ENCODE measurements at regions not wholly inside any gene's neighbourhood (a gene's known extent, or its start where the extent isn't known, plus 50 kb on each side); places are given as distances from the start of the nearest gene placed in this dataset.

DNA sequence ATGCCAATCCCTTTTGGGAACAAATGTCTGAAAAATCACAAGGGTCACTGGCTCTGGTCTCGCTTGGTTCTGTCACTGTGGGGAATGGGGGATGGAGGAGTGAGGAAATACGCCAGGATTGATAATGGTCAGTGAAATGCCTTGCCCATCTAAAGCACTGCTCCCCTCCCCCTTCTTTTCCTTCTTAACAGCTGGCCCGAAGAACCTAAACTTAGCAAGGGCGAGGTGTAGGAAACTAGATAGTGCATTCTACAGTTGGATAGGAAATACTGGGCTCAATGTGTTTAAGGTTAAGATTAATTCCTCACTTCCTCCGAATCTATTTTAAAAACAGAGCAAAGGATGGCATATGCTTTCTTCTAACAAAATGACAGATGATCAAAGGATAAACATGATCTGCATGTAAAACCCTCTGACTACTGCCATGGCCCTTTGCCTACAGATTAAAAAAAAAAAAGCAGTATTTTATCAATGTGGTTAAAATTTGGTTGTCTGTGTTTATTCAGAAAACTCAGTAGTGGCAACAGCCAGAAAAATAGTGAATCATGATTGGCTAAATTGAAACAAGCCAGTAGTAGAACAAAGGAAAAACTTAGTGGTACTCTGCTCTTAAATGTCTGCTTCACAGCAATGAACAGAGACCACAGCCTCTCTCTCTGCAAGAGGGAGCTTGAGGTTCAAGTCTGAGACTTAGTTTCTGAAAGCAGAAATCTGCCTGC, 86.1 kb upstream of the VAV3 start:
- no peak for DNase-seq (ENCODE audit: low read depth in 2 of 2, low spot score in 1 of 2)

DNA sequence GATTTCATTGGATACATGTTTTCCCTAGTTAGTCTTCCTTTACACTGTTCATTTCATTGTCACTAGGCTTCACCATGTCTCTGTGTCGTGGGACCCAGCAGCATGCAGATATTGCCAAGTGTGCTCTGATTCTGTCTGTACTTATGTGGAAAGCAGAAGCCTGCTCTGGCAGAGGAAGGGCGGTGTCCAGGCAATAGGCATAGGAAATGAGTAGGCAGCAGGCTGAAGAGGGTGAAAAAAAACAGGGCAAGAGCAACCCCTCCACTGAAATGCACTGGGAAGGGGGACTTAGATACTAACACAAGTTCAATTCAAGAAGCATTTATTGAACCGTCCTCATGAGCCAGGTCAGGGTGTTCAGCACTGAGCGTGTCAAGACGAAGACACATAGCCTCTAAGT, 85.2 kb upstream of the VAV3 start:
- DNase-seq (ENCODE audit: low read depth in 2 of 2, low spot score in 1 of 2) = no peak

DNA sequence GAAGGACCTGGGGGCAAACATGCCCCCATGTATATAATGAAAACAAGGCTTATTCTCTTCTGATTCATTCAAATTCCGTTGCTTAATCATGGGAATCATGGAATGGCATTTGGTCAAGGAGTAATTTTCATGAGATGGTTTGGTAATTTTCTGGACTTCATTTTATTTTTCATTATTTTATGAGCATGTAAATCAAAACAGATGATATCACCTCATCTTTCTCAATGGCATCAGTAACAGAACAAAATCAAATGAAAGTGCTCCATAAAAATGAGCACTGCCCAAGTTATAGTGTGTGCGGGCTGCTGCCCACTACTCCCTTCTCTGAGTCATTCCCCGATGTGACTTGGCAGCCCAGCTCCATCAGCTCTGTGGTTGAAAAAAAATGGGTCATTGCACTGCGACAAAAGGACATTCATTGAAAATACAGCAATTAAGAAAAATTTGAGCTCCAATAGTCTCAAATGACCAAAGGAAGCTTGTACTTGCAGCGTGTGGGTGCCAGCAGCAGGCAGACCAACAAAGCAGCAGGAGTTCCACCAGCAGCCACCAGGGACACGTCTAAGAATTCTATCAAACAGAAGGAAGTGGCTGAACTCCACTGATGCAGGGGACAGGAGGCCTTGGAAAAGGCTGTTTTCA, 84.3 kb upstream of the VAV3 start:
- no peak for DNase-seq (ENCODE audit: low read depth in 2 of 2, low spot score in 1 of 2)

DNA sequence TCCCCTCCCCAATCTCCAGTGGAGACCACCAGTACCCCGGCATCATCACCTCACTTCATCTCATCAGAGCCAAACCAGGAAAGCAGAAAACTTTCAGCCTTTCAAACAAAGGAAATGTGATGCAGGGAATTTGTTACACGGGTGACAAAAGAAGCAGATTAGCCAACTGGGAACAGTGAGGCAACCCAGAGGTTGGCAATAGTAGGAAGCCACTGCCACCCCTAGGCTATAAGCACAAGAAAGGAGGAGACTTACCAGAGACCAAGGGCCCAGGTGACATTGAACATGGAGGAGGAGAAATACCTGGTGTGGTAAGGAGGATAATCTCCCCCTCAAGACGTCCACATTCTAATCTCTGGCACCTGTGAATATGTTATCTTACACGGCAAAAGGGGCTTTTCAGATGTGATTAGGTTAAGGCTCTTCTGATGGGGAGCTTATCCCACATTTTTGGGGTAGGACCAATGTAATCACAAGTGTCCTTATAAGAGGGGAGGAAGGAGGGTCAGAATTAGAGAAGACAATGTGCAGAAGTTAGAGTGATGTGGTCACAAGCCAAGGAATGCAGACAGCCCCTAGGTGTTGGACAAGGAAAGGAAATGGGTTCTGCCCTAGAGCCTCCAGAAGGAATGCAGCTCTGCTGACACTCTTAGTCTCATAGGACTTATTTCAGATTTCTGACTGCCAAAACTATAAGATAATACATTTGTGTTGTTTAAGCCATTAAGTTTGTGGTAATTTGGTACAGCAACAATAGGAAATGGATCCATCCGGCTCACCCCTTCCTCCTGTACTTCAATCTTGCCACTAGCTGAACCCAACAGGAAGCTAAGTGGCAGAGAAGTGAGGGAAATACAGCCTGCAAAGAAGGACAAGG, 83.6 kb upstream of the VAV3 start:
- DNase-seq (ENCODE audit: low read depth in 2 of 2, low spot score in 1 of 2) = no peak

DNA sequence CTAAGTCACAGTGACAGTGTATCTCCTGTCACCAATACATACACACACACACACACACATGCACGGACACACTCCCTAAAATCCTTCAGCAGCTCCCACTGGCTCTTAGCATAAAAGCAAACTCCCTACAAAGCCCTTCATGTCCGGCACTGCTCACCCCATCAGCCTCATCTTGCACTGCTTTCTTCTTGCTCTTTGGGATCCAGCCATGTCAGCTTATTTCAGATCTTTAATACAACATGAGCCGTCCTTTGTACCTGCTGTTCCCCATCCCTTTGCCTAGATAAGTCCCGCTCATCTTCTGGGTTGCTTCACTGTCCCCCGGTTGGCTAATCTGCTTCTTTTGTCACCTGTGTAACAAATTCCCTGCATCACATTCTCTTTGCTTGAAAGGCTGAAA, 82.1 kb upstream of the VAV3 start:
- no peak for DNase-seq (ENCODE audit: low read depth in 2 of 2, low spot score in 1 of 2)

DNA sequence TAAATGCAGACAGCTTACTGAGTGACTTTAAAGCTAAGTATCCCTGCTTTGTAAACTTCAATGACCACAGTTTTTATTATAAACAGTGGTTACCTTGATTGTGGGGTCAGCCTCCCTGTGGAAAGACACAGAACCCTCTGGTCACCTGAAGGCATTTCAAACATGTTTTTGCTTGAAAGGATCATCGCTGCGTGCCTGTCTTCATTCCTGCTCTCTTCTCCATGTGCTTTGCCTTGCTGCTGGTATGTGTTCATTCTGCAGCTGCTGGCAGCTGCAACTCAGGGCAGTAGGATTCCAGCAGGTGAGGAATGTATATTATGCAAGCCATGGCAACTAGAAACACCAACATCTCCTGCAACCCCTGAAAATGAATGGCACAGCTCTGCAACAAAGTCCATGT, 81.0 kb upstream of the VAV3 start:
- no peak for DNase-seq (ENCODE audit: low read depth in 2 of 2, low spot score in 1 of 2)

DNA sequence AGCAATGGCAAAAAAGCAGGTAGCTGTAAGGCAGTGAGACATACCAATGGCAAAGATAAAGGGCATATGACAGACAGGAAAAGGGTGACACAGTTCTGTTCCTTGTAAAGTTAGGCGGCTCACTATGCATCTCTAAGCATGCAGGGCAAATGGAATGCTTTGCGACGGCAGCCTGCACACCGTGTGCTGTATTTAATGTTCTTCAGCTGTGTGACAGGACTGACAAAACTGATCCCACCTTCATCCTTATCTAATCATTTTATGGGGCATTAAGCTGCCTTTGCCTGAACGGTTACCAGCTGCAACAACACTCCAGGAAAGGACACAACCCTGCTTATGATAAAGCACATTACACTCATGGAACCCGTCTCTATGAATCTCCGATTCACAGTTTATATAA, 80.5 kb upstream of the VAV3 start:
- DNase-seq (ENCODE audit: low read depth in 2 of 2, low spot score in 1 of 2) = no peak

DNA sequence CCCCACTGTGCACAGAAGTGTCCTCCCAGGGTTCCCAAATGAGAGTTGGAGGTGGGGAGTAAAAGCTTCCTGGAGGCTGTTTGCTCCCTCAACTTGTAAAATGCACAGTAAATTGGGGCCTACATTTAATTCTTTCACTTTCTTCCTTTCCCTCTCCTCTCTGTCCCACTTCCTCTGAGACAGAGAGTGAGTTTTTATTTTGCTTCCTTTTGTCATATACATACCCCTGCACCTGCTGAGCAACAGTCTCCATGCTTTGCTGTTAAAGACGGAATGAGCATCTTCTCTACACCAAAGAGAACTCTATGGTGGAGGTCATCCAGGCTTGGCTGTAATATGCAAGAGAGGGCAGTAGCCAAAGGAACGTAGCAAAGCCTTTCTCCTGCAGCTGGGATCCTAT, 79.3 kb upstream of the VAV3 start:
- DNase-seq (ENCODE audit: low read depth in 2 of 2, low spot score in 1 of 2) = no peak

DNA sequence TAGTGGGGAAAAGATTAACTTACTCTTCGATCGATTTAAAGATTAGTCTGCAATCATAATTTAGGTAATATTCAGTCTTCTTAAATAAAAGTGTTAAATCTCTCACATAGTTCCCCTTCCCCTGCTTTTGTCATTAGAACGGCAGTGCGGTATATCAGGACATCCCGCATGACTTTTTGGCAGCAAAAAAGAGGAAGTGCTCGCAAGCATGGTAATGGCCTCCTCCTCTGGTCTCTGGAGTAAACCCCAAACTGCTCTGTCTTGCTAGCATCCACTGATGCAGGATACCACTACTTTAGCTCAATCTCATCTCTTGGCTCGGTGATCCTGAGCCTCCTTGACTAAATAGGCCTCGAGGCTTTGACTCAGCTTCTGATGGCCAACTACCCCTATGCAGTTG, 78.7 kb upstream of the VAV3 start:
- DNase-seq (ENCODE audit: low read depth in 2 of 2, low spot score in 1 of 2) = no peak

DNA sequence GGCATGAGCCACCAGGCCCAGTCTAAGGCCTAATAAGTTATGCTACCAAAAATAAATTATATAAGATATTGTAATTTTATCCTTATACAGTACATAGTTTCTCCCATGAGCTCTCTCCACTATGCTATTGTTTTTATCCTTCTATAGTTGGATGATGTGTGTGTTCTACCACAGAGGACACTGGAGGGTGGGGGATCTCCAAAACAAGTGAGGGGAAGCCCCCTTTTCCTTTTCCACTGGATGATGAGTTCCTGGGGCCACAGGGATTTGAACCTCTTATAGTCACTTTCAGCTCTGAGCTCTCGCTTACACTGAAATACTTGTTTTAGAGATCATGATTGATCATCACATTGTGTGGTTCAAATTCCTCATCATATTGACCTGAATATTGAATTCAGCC, 77.6 kb upstream of the VAV3 start:
- no peak for DNase-seq (ENCODE audit: low read depth in 2 of 2, low spot score in 1 of 2)

DNA sequence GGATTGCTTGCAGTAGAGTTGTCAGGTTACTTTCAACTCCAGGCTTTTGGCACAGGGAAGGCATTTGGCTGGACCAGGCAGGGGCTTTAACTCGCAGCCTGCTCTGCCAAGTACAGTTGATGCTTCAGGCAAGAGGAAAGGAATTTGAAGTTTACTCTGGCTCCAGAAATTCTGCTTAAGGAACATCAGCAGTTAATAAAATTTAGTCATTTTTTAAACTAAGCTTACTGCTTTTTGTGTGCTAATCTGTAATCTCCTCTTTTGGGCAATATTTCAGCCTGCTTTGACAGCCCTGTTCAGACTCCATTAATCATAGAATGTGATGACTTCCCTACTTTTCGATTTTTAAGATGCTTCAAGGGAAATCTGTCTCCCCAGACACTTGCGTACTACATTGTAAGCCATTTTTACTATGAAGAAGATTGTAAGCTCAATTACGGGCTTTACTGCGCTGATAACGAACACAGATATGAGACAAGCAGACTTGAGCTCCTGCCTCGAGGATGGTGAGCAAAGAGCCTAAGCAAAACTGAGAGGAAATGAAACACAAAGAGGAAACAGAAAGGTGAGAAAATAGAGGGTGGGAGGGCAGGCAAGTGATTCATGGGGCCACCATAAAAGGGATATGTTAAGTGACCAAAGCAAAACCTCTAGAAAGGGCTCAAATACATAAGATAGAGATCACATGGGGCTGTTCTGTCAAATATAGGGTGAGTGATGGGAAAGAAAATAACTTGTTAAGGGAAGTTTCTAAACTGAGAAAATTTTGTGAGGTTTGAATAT, 76.6 kb upstream of the VAV3 start:
- DNase-seq (ENCODE audit: low read depth in 2 of 2, low spot score in 1 of 2) = no peak

DNA sequence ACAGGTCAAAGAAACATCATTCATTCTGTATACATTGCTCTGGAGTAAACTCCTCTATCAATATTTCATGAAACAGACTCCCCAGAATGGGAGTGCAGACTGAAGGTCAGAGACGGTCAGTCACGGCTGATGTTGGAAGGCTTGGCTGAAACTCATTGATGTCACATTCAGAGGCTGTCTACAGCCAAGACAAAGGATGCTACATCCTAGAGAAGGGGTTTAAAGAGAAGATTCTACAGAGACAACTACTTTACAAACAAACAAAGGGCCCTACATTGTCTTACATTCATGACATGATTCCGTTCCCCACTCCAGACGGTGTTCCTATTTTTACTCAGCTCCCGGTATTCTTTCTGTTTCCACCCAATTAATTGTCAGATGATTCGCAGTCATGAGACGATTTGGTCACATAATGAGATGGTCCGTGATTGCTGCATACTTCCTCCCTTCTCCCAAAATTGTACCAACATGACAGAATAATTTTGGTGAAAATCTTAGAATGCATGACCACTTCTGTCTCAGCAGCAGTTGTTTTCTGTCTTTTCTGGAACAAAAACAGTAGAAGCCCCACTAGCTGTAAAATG, 73.8 kb upstream of the VAV3 start:
- DNase-seq (ENCODE audit: low read depth in 2 of 2, low spot score in 1 of 2) = no peak

DNA sequence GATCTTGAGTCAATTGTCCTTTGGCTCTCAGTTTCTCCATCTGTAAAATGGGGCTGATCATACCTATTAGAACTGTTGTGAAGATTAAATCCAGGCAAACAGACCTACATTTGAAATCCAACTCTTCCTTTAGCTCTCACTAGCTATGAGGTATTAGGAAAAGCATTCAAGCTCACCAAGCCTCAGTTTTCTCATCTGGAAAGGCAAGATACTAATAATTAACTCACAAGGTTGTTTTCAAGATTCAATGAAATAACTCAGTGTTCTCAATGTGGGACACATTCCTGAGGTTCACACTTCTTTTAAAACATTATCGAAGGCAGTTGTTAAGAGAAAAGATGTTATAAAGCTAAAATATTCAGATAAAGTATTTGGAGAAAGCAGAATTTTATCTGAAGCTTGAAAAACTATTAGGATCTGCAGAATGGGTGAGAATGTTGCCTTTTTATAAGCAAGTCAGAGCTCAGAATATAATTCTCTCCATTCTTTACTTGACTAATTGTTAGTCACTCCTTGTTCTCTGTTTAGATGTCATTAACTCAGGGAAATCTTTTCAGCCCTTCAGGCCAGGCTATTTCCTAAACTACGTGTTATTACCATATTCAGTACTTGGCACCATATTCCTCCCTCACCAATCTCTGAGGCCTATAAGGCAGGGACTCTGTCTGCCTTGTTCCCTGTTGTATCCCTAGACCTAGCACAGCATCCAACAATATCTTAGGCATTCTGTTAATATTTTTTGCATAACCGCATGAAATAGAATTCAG, 72.0 kb upstream of the VAV3 start:
- DNase-seq (ENCODE audit: low read depth in 2 of 2, low spot score in 1 of 2) = no peak

DNA sequence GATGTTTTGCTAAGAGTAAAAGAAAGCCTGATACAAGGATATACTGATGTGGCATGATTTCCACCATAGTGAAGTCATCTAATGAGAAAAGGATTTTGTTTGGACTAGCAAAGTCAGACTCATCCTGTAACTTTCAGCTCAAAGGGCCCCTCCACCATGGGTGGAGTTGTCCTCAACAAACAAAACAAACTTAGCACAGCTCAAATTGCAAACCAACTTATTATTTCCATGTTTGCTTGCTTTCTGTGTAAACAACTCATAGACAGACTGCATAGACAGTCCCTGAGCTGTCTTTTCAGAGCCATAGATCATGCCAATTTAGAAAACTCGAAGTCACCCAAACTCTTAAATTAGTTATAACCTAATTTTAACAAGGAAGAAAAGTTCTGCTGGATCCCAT, 69.4 kb upstream of the VAV3 start:
- no peak for DNase-seq (ENCODE audit: low read depth in 2 of 2, low spot score in 1 of 2)

DNA sequence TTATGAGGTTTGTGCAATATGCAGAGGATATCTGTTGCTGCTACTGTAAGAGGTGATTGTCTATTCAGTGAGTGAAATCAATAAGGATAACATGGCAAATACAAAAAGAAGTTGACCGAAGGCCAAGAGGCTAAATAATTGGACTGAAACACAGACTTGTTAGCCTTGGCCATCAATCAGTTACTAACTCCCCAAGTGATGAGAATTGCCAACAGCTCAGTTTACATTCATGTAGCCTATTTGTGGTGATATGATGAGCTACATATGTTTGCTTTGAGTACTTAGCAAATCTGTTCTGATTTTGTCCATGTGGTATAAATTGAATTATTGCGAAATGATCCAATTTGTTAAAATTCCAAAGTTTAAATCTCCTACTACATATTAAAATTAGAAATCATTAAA, 68.6 kb upstream of the VAV3 start:
- DNase-seq (ENCODE audit: low read depth in 2 of 2, low spot score in 1 of 2) = no peak

DNA sequence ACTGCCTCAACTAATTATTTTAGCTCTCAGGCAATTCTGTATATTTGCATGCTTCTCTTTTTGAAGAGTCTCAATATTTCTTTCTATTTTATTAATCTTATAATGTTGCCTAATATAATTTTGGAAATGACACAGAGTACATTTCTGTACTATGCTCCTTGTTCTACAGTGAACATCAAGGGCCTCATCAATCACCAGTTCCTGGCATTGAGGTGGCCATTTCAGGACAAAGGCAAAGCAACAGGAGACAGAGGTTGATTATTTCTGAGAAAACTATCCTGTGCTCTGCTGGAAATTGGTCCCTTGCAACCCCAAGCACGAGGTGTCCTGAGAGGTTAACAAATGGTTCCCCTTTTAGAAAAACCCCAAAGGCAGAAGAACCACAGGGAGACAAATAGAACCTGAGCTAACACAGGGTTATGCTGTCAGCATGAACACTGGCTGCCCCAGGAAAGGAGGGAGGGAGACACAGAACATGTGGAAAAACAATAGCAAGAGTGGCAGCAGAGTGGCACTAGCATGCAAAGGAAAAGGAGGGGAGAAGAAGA, 63.9 kb upstream of the VAV3 start:
- no peak for DNase-seq (ENCODE audit: low read depth in 2 of 2, low spot score in 1 of 2)

DNA sequence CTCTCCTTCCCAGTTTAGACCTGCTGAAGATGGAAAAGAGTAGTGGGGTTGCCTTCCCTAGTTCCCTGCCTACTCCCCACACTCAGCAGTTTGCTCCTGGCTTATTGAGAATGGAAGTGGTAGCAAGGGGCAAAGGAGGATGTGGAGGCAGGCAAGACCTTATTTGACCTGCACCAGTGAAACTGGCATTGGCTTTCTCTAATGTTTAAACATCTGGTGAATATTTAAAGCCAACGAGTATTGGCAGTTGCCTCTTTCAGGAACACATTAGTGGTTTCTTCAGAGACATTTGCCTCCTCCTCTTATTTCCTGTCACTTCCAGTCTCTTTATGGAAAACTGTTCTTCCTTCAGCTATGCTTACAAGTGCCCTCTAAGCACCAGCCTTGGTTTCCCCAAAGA, 62.4 kb upstream of the VAV3 start:
- no peak for DNase-seq (ENCODE audit: low read depth in 2 of 2, low spot score in 1 of 2)

DNA sequence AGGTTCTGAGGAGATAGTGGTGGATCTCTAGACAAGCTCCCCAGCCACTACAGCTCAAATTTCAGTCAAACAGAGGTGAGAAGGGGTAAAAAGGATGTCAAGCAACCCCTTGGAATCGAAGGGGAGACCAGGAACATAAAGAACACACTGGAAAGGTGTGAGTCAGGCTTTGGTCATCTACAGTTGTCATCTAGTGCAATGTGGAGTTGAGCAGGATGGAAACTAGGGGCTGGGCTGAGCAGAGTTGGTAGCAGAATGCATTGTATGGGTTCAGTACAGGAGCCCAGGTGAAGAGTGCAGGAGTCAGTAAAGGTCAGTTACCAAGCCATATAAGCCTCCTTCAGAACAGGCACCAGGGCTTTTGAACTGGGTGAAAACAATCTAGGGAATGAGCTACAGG, 52.7 kb upstream of the VAV3 start:
- DNase-seq (ENCODE audit: low read depth in 2 of 2, low spot score in 1 of 2) = no peak

DNA sequence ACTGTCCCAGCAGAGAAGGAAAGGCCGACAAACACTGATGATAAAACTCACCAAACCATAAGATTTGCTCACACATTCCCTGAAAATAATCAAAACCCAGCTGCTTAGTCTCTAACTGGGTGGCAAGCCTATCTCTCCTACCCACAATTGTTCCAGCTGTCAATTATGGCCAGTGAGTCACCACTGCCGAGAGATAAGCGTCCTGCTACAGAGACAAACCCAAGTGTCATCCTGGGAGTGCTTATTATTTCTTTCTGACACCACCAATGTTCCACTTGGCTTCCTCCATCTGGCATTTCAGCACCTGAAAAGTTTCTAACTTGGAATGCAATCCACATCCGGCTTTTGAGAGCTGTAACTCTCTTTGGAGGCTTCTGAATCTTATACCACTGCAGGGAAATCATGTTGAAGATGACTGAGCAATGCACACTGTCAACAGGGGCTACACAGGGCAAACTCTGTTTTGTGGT, 51.5 kb upstream of the VAV3 start:
- DNase-seq (ENCODE audit: low read depth in 2 of 2, low spot score in 1 of 2) = no peak
